BLaER1 (cell line): ENCODE measurements at regions not wholly inside any gene's neighbourhood (a gene's known extent, or its start where the extent isn't known, plus 50 kb on each side); places are given as distances from the start of the nearest gene placed in this dataset.

Experiments used
- H3K27ac ChIP-seq: shearing (Covaris generic); formaldehyde crosslinking; 2 replicates; pipeline ENCODE4 v1.8.1; 2022
- H3K27me3 ChIP-seq: shearing (Covaris generic); formaldehyde crosslinking; 2 replicates; pipeline ENCODE4 v1.8.1; 2022
- H3K36me3 ChIP-seq: shearing (Covaris generic); formaldehyde crosslinking; 2 replicates; pipeline ENCODE4 v1.8.1; 2022
- H3K4me1 ChIP-seq: shearing (Covaris generic); formaldehyde crosslinking; 2 replicates; pipeline ENCODE4 v1.8.1; 2022
- H3K4me2 ChIP-seq: shearing (Covaris generic); formaldehyde crosslinking; 2 replicates; pipeline ENCODE4 v1.8.1; 2022
- H3K4me3 ChIP-seq: shearing (Covaris generic); formaldehyde crosslinking; 2 replicates; pipeline ENCODE4 v1.8.1; 2022
- H3K9ac ChIP-seq: shearing (Covaris generic); formaldehyde crosslinking; 2 replicates; pipeline ENCODE4 v1.8.1; 2022
- H3K9me3 ChIP-seq: shearing (Covaris generic); formaldehyde crosslinking; 2 replicates; pipeline ENCODE4 v1.8.1; 2022
- H4K20me1 ChIP-seq: shearing (Covaris generic); formaldehyde crosslinking; 2 replicates; pipeline ENCODE4 v1.8.1; 2022
- Cebpa-rat ChIP-seq: shearing (Covaris generic); IDR thresholded peaks from 2 replicates; pipeline ENCODE4 v1.8.1; 2022

- H3K36me3 ChIP-seq: no peaks in the 10 kb centered on the region
- H3K27me3 ChIP-seq: no peaks in the 10 kb centered on the region
- H4K20me1 ChIP-seq: no peaks in the 10 kb centered on the region
- no peak overlapping the region for H3K27ac ChIP-seq
- H3K4me1 ChIP-seq: no peaks in the 10 kb centered on the region
- H3K4me2 ChIP-seq: no peak overlapping the region
- H3K9ac ChIP-seq: no peak overlapping the region
- no peaks in the 10 kb centered on the region for H3K9me3 ChIP-seq
- no peak for TF ChIP-seq Cebpa-rat
- no peak overlapping the region for H3K4me3 ChIP-seq
These were observed 994.9 kb downstream of the REEP3 start for GRCh38 chr10:64515970-64516699.

- Histone ChIP-seq H3K27ac (no peak overlapping the region), H3K27me3 (no peaks in the 10 kb centered on the region), H3K9me3 (no peaks in the 10 kb centered on the region), H3K9ac (no peak overlapping the region), H3K4me3 (no peak overlapping the region), H3K4me2 (no peak overlapping the region), H3K36me3 (no peaks in the 10 kb centered on the region), H4K20me1 (no peaks in the 10 kb centered on the region), H3K4me1 (no peaks in the 10 kb centered on the region)
- TF ChIP-seq Cebpa-rat: no peak
These were observed 997.3 kb downstream of the REEP3 start for GRCh38 chr10:64518456-64518855.

GRCh38 chr10:64519427-64519826 lies 998.2 kb downstream of the REEP3 start:
- no peak overlapping the region for H3K4me3 ChIP-seq
- no peaks in the 10 kb centered on the region for H3K36me3 ChIP-seq
- no peaks in the 10 kb centered on the region for H3K27me3 ChIP-seq
- no peaks in the 10 kb centered on the region for H3K9me3 ChIP-seq
- TF ChIP-seq Cebpa-rat: no peak
- no peak overlapping the region for H3K9ac ChIP-seq
- H4K20me1 ChIP-seq: no peaks in the 10 kb centered on the region
- no peak overlapping the region for H3K4me2 ChIP-seq
- H3K27ac ChIP-seq: no peak overlapping the region
- H3K4me1 ChIP-seq: no peaks in the 10 kb centered on the region

GRCh38 chr10:64519831-64520230 lies 998.6 kb downstream of the REEP3 start:
- Histone ChIP-seq H3K36me3 (no peaks in the 10 kb centered on the region), H3K9ac (no peak overlapping the region), H4K20me1 (no peaks in the 10 kb centered on the region), H3K4me2 (no peak overlapping the region), H3K27ac (no peak overlapping the region), H3K9me3 (no peaks in the 10 kb centered on the region), H3K4me3 (no peak overlapping the region), H3K27me3 (no peaks in the 10 kb centered on the region), H3K4me1 (no peaks in the 10 kb centered on the region)
- no peak for TF ChIP-seq Cebpa-rat

GRCh38 chr10:64523065-64523759 lies 1002.0 kb downstream of the REEP3 start:
- no peak for TF ChIP-seq Cebpa-rat
- no peak overlapping the region for H3K27ac ChIP-seq
- H3K9ac ChIP-seq: no peak overlapping the region

GRCh38 chr10:64528294-64529002 lies 1007.2 kb downstream of the REEP3 start:
- no peaks in the 10 kb centered on the region for H3K36me3 ChIP-seq
- TF ChIP-seq Cebpa-rat: no peak
- H4K20me1 ChIP-seq: no peaks in the 10 kb centered on the region
- no peaks in the 10 kb centered on the region for H3K4me1 ChIP-seq
- no peak overlapping the region for H3K4me2 ChIP-seq
- no peaks in the 10 kb centered on the region for H3K9me3 ChIP-seq
- H3K4me3 ChIP-seq: no peak overlapping the region
- no peak overlapping the region for H3K27ac ChIP-seq
- no peak overlapping the region for H3K9ac ChIP-seq
- H3K27me3 ChIP-seq: no peaks in the 10 kb centered on the region

More at GRCh38 chr10:64523065-64523759, 1002.0 kb downstream of the REEP3 start:
- no peaks in the 10 kb centered on the region for H3K36me3 ChIP-seq
- H3K4me2 ChIP-seq: no peak overlapping the region
- H3K27me3 ChIP-seq: no peaks in the 10 kb centered on the region
- no peaks in the 10 kb centered on the region for H3K4me1 ChIP-seq
- H3K4me3 ChIP-seq: no peak overlapping the region
- no peaks in the 10 kb centered on the region for H4K20me1 ChIP-seq
- no peaks in the 10 kb centered on the region for H3K9me3 ChIP-seq

GRCh38 chr10:64529003-64529350 lies 1007.8 kb downstream of the REEP3 start:
- H3K9ac ChIP-seq: no peak overlapping the region
- TF ChIP-seq Cebpa-rat: no peak
- no peak overlapping the region for H3K4me2 ChIP-seq
- no peaks in the 10 kb centered on the region for H3K36me3 ChIP-seq
- H3K27ac ChIP-seq: no peak overlapping the region
- no peaks in the 10 kb centered on the region for H3K4me1 ChIP-seq
- no peaks in the 10 kb centered on the region for H3K9me3 ChIP-seq
- H3K4me3 ChIP-seq: no peak overlapping the region
- H3K27me3 ChIP-seq: no peaks in the 10 kb centered on the region
- H4K20me1 ChIP-seq: no peaks in the 10 kb centered on the region

GRCh38 chr10:64534616-64535015 lies 1013.4 kb downstream of the REEP3 start:
- H3K4me2 ChIP-seq: no peak overlapping the region
- no peaks in the 10 kb centered on the region for H3K27me3 ChIP-seq
- no peaks in the 10 kb centered on the region for H3K36me3 ChIP-seq
- no peaks in the 10 kb centered on the region for H3K9me3 ChIP-seq
- no peak overlapping the region for H3K9ac ChIP-seq
- H3K4me1 ChIP-seq: no peaks in the 10 kb centered on the region
- H3K27ac ChIP-seq: no peak overlapping the region
- H4K20me1 ChIP-seq: no peaks in the 10 kb centered on the region
- TF ChIP-seq Cebpa-rat: no peak
- H3K4me3 ChIP-seq: no peak overlapping the region

GRCh38 chr10:64535131-64535867 lies 1014.1 kb downstream of the REEP3 start:
- Histone ChIP-seq H4K20me1 (no peaks in the 10 kb centered on the region), H3K4me3 (no peak overlapping the region), H3K27ac (no peak overlapping the region), H3K4me2 (no peak overlapping the region), H3K36me3 (no peaks in the 10 kb centered on the region), H3K9ac (no peak overlapping the region), H3K4me1 (no peaks in the 10 kb centered on the region), H3K27me3 (no peaks in the 10 kb centered on the region), H3K9me3 (no peaks in the 10 kb centered on the region)
- TF ChIP-seq Cebpa-rat: no peak

GRCh38 chr10:64537112-64537511 lies 1015.9 kb downstream of the REEP3 start:
- no peak overlapping the region for H3K27ac ChIP-seq
- H3K4me2 ChIP-seq: no peak overlapping the region
- no peak overlapping the region for H3K4me3 ChIP-seq
- no peaks in the 10 kb centered on the region for H3K36me3 ChIP-seq
- H3K9ac ChIP-seq: no peak overlapping the region
- H3K27me3 ChIP-seq: no peaks in the 10 kb centered on the region
- no peaks in the 10 kb centered on the region for H3K9me3 ChIP-seq
- no peaks in the 10 kb centered on the region for H4K20me1 ChIP-seq
- no peak for TF ChIP-seq Cebpa-rat
- H3K4me1 ChIP-seq: no peaks in the 10 kb centered on the region
